HCT116 (cell line): ENCODE measurements at regions not wholly inside any gene's neighbourhood (a gene's known extent, or its start where the extent isn't known, plus 50 kb on each side); places are given as distances from the start of the nearest gene placed in this dataset.

ENCODE experiments used
- ATAC-seq: fragments of 200-7000 bp; cut with Tn5 transposase; 2 replicates; pipeline ENCODE4 v1.9.1; 2020; ENCODE audit warnings: mild to moderate bottlenecking, moderate library complexity
- BruUV-seq: library from RNA; stranded (reverse); fragments of 400-500 nt; replicated peaks from 2 replicates; lab custom pipeline; 2021; lab: Mats Ljungman, UMichigan
- CTCF ChIA-PET: fragments of 300-600 bp; sonication (Branson Sonifier 250); formaldehyde crosslinking; loops from one replicate; lab custom pipeline; 2021; ENCODE audit warnings: antibody characterized with exemption; lab: Charles Lee
- POLR2A ChIA-PET: fragments of 300-600, 350-600 bp; sonication (Branson Sonifier 250); formaldehyde crosslinking; loops from one replicate; lab custom pipeline; 2021; ENCODE audit warnings: antibody characterized with exemption; lab: Charles Lee
- RAD21 ChIA-PET, 2 experiments: fragments of 300-600 bp; sonication (Branson Sonifier 250); formaldehyde crosslinking; loops; one replicate each; lab custom pipeline; 2023; ENCODE audit warnings: low total read pairs in 2 of 2; ENCODE audit not compliant: uncharacterized antibody in 2 of 2, unreplicated experiment in 2 of 2, low non-redundant PET in 1 of 2; lab: Charles Lee
- DNase-seq: peaks from one replicate; pipeline ENCODE4 v3.0.0-alpha.2; 2010; ENCODE audit warnings: low read depth, low spot score
- H2AFZ ChIP-seq: fragments of 200-600 bp; shearing (Covaris generic), sonication (generic); 2 replicates; pipeline ENCODE4 v1.6.1; 2017; ENCODE audit warnings: low read depth, mixed run types, mixed read lengths, antibody characterized with exemption, low read length; ENCODE audit not compliant: poor library complexity, severe bottlenecking
- H3K27ac ChIP-seq: 2 replicates; pipeline ENCODE4 v1.5.1; 2012; ENCODE audit warnings: low read depth, low read length
- H3K27me3 ChIP-seq: fragments of 200-600 bp; sonication (generic); 2 replicates; pipeline ENCODE4 v1.6.1; 2016; ENCODE audit warnings: mixed run types, low read length, mixed read lengths; ENCODE audit not compliant: insufficient read depth
- H3K36me3 ChIP-seq, 2 experiments: fragments of 200-500 bp in 1 of 2; fragments of 200-600 bp in 1 of 2; sonication (Bioruptor generic) in 1 of 2; sonication (generic) in 1 of 2; 2 replicates each; pipeline versions ENCODE4 v1.5.1 to v1.6.1; 2014 to 2016; ENCODE audit warnings: low read length in 2 of 2, inconsistent platforms in 1 of 2, mixed read lengths in 1 of 2, mixed run types in 1 of 2; ENCODE audit not compliant: insufficient read depth in 2 of 2, control insufficient read depth in 1 of 2
- H3K4me1 ChIP-seq, 2 experiments: fragments of 200-600 bp in 1 of 2; sonication (generic) in 1 of 2; 2 replicates each; pipeline versions ENCODE4 v1.5.1 to v1.6.1; 2012 to 2017; ENCODE audit warnings: low read length in 2 of 2, inconsistent platforms in 1 of 2, mild to moderate bottlenecking in 1 of 2, mixed read lengths in 1 of 2, mixed run types in 1 of 2, moderate library complexity in 1 of 2; ENCODE audit not compliant: insufficient read depth in 2 of 2, control insufficient read depth in 1 of 2
- H3K4me2 ChIP-seq: fragments of 200-600 bp; sonication (generic); 2 replicates; pipeline ENCODE4 v1.6.1; 2017; ENCODE audit warnings: mixed run types, low read length, mixed read lengths
- H3K4me3 ChIP-seq, 2 experiments: fragments of 200-600 bp in 1 of 2; sonication (generic) in 1 of 2; replicated peaks in 1 of 2; 2 replicates each; pipeline ENCODE4 v1.5.1; 2011 to 2016; ENCODE audit warnings: low read length in 2 of 2, control low read depth in 1 of 2, low read depth in 1 of 2, mild to moderate bottlenecking in 1 of 2, mixed read lengths in 1 of 2, mixed run types in 1 of 2
- H3K79me2 ChIP-seq: fragments of 200-600 bp; sonication (generic); 2 replicates; pipeline ENCODE4 v1.6.1; 2017; ENCODE audit warnings: mild to moderate bottlenecking, mixed run types, low read length, moderate library complexity, mixed read lengths; ENCODE audit not compliant: insufficient read depth
- H3K9ac ChIP-seq: fragments of 200-600 bp; sonication (generic); 2 replicates; pipeline ENCODE4 v1.6.1; 2016; ENCODE audit warnings: low read length, mixed read lengths
- H3K9me2 ChIP-seq: fragments of 200-600 bp; sonication (generic), shearing (Covaris generic); 2 replicates; pipeline ENCODE4 v1.6.1; 2017; ENCODE audit warnings: mixed run types, mild to moderate bottlenecking, moderate library complexity; ENCODE audit not compliant: insufficient read depth
- H3K9me3 ChIP-seq, 2 experiments: fragments of 200-500 bp in 1 of 2; fragments of 200-600 bp in 1 of 2; sonication (Bioruptor generic) in 1 of 2; sonication (generic) in 1 of 2; 2 replicates each; pipeline ENCODE4 v1.6.1; 2014 to 2017; ENCODE audit warnings: low read length in 2 of 2, mixed read lengths in 2 of 2, inconsistent platforms in 1 of 2, low read depth in 1 of 2, mild to moderate bottlenecking in 1 of 2, mixed run types in 1 of 2, moderate library complexity in 1 of 2; ENCODE audit not compliant: control insufficient read depth in 1 of 2, insufficient read depth in 1 of 2
- H4K20me1 ChIP-seq: fragments of 200-600 bp; sonication (generic), shearing (Covaris generic); 2 replicates; pipeline ENCODE4 v1.6.1; 2017; ENCODE audit warnings: mixed run types, mild to moderate bottlenecking, moderate library complexity; ENCODE audit not compliant: insufficient read depth
- CBX3 ChIP-seq: IDR thresholded peaks from 2 replicates; pipeline ENCODE4 v1.6.1; 2012; ENCODE audit warnings: low read depth
- CEBPB ChIP-seq: IDR thresholded peaks from 2 replicates; pipeline ENCODE4 v1.6.1; 2012; ENCODE audit warnings: low read depth
- CTCF ChIP-seq, 3 experiments: fragments of 200-600 bp in 1 of 3; sonication (generic) in 1 of 3; IDR thresholded peaks in 2 of 3; conservative IDR thresholded peaks in 1 of 3; 2 replicates each; pipeline ENCODE4 v1.5.1; 2012 to 2017; ENCODE audit warnings: low read depth in 2 of 3, low read length in 2 of 3, antibody characterized with exemption in 1 of 3, borderline replicate concordance in 1 of 3, control low read depth in 1 of 3, mild to moderate bottlenecking in 1 of 3, mixed read lengths in 1 of 3, mixed run types in 1 of 3, moderate library complexity in 1 of 3; ENCODE audit not compliant: insufficient read depth in 1 of 3
- EGR1 ChIP-seq: IDR thresholded peaks from 2 replicates; pipeline ENCODE4 v1.6.1; 2012; ENCODE audit warnings: low read depth
- ELF1 ChIP-seq: IDR thresholded peaks from 2 replicates; pipeline ENCODE4 v1.6.1; 2012; ENCODE audit warnings: low read depth, borderline replicate concordance
- JUND ChIP-seq: IDR thresholded peaks from 2 replicates; pipeline ENCODE4 v1.6.1; 2012
- MAX ChIP-seq: IDR thresholded peaks from 2 replicates; pipeline ENCODE4 v1.6.1; 2012
- POLR2AphosphoS5 ChIP-seq: IDR thresholded peaks from 2 replicates; pipeline ENCODE4 v1.6.1; 2011; ENCODE audit warnings: mild to moderate bottlenecking, low read depth, low read length, moderate library complexity
- SIN3A ChIP-seq: IDR thresholded peaks from 2 replicates; pipeline ENCODE4 v1.6.1; 2012; ENCODE audit warnings: low read depth
- SP1 ChIP-seq: IDR thresholded peaks from 2 replicates; pipeline ENCODE4 v1.6.1; 2012; ENCODE audit warnings: low read depth
- SRF ChIP-seq: IDR thresholded peaks from 2 replicates; pipeline ENCODE4 v1.6.1; 2012; ENCODE audit warnings: low read depth
- TCF7L2 ChIP-seq: IDR thresholded peaks from 2 replicates; pipeline ENCODE4 v1.7.0; 2011; ENCODE audit warnings: borderline replicate concordance, inconsistent platforms; ENCODE audit not compliant: insufficient read depth, insufficient read length; ENCODE audit errors: extremely low read depth
- intact Hi-C: fragments of 100-400 bp; cut with micrococcal nuclease; formaldehyde crosslinking; loops from 2 replicates; pipeline ENCODE4 v1.10.0; 2022

- intact Hi-C loops = no loop called here
- no peak overlapping the region for H3K27ac ChIP-seq
- ATAC-seq (no peak), DNase-seq (no peak)
- no peaks in the 10 kb centered on the region for H4K20me1 ChIP-seq
- no peaks in the 10 kb centered on the region for H3K79me2 ChIP-seq
- POLR2A ChIA-PET = no interaction called here
- RAD21 ChIA-PET = no interaction called here
- H3K4me1 ChIP-seq = no peaks in the 10 kb centered on the region
- no peak for TF ChIP-seq SIN3A
- TF ChIP-seq SP1 = no peak
- TF ChIP-seq CEBPB = no peak
- TF ChIP-seq JUND = no peak
- no peak for TF ChIP-seq ELF1
- TF ChIP-seq SRF = no peak
- no peak for TF ChIP-seq CTCF (IDR thresholded peaks at IDR 0.05 in 2 of 3, conservative IDR thresholded peaks at IDR 0.05 in 1 of 3; ENCODE audit: borderline replicate concordance in 1 of 3, insufficient read depth in 1 of 3, low read depth in 2 of 3, low read length in 2 of 3)
- TF ChIP-seq POLR2AphosphoS5 = no peak
- no peak for TF ChIP-seq EGR1
- TF ChIP-seq CBX3 = no peak
- TF ChIP-seq TCF7L2 = no peak
- TF ChIP-seq MAX = no peak
- no peak overlapping the region for H3K4me3 ChIP-seq
- peaks cover 0 to under 1% of the 10 kb centered on the region in 2 experiments; a peak in 2 of 4 replicates for H3K9me3 ChIP-seq
- CTCF ChIA-PET = no interaction called here
- H3K4me2 ChIP-seq = no peak overlapping the region
- peaks cover 10% of the 10 kb centered on the region; the same call in 1 of the 2 replicates for H3K27me3 ChIP-seq
- H3K36me3 ChIP-seq = no peaks in the 10 kb centered on the region
- H3K9ac ChIP-seq = no peak overlapping the region
- BruUV-seq = no TSS peak
- no peak overlapping the region for H2AFZ ChIP-seq
- no peaks in the 10 kb centered on the region for H3K9me2 ChIP-seq
These were observed 293.0 kb upstream of the PODXL start for GRCh38 chr7:131849472-131849871.
